Anterior cingulate cortex (tissue), 58 donors: ENCODE measurements at regions not wholly inside any gene's neighbourhood (a gene's known extent, or its start where the extent isn't known, plus 50 kb on each side); places are given as distances from the start of the nearest gene placed in this dataset.

Source experiments
- DNase-seq, 58 donors: peaks; one replicate each; lab custom pipeline; 2025; lab: John Stamatoyannopoulos, UW

DNA sequence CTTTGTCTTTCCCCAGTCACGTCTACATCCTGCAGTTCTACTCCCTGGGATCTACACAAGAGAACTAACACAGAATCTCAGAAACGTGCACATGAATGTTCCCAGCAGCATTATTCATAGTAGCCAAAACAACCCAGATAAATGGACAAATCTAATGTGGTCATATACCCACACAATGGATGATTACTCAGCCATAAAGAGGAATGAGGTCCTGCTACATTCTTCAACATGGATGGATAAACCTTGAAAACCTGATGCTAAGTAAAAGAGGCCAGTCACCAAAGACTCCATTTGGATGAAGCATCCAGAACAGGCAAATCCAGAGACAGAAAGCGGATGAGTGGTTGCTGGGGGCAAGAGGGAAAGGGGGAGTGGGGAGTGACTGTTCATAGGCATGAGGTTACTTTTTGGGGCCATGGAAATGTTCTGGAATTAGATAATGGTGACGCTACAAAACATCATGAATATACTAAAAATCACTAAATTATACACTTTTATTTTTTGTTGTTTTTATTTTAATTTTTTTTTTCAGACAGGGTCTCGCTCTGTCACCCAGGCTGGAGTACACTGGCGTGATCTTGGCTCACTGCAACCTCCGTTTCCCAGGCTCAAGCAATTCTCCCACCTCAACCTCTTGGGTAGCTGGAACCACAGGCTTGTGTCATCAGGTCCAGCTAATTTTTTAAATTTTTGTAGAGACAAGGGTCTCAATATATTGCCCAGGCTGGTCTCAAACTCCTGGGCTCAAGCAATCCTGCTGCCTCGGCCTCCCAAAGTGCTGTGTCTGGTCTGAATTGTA is 50.8 kb upstream of the DSN1 start:
- DNase-seq: no peak

DNA sequence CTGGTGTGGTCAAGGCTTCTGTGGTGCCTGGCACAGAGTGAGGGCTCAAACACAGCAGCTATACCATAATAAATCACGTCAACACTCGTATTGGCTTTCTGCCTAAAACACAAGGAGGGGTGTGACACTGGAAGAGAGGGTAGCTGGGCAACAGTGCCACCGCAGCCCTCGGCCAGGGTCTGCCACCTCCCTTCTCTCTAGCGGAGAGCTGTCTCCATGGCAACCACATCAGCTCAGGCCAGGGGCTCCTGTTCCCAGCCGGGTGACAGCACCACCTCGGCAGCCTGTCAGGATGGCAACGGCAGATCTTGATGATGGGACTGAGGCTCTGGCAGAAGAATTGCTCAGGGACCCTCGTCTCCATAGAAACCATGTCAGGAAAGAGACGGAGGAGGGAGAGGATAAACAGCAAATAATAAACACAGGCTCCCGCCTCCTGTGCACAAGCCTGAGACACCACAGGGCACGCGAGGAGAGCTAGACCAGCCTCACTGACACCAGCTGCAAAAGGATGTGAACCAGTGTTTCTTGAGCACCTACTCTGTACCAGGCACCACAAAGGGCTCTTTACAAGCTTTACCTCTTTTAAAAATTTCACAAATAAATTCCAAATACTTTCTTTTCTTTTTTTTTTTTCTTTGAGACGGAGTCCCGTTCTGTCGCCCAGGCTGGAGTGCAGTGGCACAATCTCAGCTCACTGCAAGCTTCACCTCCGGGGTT is 50.4 kb upstream of the TLDC2 start:
- peak in 25 of 58 donors; percentile 9 to 60 (median 28) for DNase-seq
